Epithelial cell of esophagus (primary cell): ENCODE measurements at regions not wholly inside any gene's neighbourhood (a gene's known extent, or its start where the extent isn't known, plus 50 kb on each side); places are given as distances from the start of the nearest gene placed in this dataset.
"Not testable (repeated sequence)": the region's sequence is repeated elsewhere in the genome, so short reads cannot be mapped to it uniquely, and the experiment has no call there.

ENCODE experiments used
- DNase-seq: peaks from one replicate; pipeline ENCODE4 v3.0.0; 2010; ENCODE audit warnings: low read depth
- H3K4me3 ChIP-seq: 2 replicates; pipeline ENCODE4 v1.5.1; 2011; ENCODE audit warnings: mild to moderate bottlenecking, low read length, control low read depth
- TF ChIP-seq, protein P1 (sequence below): IDR thresholded peaks from 2 replicates; pipeline ENCODE4 v1.5.1; 2011; ENCODE audit warnings: low read depth, mild to moderate bottlenecking, low read length, control low read depth, inconsistent platforms; ENCODE audit not compliant: insufficient read depth; ENCODE audit errors: missing control alignments

DNA sequence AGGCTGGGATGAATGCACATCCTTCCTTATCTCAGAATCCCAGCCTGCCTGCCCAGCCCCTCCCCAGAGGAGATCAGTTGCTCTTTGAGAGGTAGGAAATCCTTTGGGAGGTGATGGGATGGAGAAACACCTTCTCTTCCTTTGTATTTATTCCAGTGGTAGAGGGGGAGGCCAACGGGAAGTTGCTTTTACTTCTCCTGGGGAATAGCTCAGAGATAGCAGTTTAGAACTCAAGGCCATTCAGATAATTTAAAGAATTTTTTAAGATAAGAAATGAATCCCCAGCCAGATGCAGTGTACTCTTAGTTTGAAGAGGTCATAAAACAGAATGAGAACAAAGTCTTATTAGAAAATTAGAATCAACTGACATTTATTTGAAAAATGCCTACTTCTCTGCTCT lies 67.4 kb upstream of the PPM1B start:
- no peak for DNase-seq
- H3K4me3 ChIP-seq: no peak overlapping the region
- TF ChIP-seq, protein P1, sequence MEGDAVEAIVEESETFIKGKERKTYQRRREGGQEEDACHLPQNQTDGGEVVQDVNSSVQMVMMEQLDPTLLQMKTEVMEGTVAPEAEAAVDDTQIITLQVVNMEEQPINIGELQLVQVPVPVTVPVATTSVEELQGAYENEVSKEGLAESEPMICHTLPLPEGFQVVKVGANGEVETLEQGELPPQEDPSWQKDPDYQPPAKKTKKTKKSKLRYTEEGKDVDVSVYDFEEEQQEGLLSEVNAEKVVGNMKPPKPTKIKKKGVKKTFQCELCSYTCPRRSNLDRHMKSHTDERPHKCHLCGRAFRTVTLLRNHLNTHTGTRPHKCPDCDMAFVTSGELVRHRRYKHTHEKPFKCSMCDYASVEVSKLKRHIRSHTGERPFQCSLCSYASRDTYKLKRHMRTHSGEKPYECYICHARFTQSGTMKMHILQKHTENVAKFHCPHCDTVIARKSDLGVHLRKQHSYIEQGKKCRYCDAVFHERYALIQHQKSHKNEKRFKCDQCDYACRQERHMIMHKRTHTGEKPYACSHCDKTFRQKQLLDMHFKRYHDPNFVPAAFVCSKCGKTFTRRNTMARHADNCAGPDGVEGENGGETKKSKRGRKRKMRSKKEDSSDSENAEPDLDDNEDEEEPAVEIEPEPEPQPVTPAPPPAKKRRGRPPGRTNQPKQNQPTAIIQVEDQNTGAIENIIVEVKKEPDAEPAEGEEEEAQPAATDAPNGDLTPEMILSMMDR: no peak

DNA sequence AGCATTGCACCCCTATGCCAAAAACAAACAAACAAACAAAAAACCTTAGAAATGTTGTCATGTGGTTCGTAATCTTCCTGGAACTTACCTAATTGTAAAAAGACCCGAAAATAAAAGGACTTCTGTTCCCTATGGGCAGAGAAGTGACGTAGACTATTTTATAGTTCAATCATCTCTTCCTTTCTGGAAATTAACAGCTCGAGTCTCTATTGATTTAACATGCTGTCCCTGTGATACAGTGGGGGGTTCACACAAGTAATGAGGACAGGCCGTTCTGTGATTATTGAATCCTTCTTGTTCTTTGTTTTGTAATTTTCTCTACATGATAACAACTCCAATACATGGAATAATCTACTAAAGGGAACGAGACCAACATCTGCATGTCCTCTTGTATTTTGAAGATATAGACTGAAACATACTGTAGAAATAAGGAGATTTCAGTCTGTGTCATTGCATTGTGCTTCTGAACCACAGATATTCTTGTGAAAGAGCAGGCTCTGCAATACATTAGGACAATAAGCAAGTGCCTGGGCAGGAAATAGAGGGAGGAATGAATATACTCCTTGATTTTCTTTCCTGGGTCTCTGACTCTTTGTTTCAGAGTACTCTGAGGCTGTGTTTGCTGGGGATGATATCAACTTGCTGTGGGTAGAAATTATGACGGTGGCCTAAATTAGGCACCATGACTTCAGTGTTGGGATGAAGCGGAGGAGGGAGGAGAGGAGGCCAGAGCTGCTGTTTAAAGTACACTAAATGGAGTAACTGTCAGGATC lies 65.7 kb upstream of the PPM1B start:
- DNase-seq: no peak
- no peak overlapping the region for H3K4me3 ChIP-seq
- TF ChIP-seq, protein P1: no peak

DNA sequence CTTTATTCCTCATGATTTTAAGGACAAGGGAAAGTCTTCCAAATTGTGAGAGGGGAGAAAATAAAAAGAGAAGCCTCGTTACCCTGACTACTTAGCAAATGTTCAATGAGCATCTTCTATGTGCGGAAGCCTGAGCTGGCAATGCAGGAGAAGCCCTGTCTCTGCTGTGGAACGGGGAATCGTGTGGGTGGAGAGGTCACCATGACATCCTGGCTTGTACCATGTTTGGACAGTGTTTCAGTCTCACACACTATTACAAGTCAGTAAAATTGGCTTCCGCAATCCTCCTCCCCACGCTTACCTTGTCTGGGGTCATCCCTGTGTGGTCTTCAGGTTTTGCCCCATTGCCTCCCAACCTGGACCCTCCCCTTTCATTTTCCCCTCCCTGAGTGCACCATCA lies 65.0 kb upstream of the PPM1B start:
- TF ChIP-seq, protein P1: no peak
- no peak overlapping the region for H3K4me3 ChIP-seq
- DNase-seq: no peak

DNA sequence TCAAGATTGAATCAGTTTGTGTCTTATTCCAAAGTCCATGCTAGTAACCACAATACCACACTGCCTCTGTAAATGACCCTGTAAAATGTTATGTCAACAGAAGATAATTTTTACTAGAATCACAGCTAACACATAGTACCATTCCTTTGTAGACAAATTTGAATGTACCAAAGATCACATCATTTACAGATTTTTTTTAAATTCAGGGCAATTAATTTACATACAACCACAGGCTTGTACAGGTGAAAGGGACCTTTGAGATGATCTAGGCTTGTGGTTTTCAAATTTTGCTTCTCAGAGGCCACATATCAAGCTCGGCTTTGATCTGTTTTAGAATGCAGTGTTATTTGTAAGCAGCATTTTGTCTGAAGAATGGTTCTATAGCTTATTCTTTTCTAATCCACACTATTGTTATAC lies 63.8 kb upstream of the PPM1B start:
- TF ChIP-seq, protein P1: no peak
- no peak overlapping the region for H3K4me3 ChIP-seq
- DNase-seq: no peak

DNA sequence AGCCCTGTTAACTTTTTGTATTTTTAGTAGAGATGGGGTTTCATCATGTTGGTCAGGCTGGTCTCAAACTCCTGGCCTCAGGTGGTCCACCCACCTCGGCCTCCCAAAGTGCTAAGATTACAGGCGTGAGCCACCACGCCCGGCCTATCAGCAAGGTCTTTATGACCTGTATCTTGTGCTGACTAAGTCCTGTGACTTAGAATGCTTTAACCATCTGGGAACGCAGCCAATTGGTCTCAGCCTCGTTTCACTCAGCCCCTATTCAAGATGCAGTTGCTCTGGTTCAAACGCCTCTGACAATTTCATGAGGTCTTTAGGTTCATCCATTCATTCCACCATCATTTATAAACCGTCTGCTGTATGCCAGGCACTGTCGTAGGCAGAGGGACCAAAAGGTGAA lies 62.2 kb upstream of the PPM1B start:
- not testable (repeated sequence) for DNase-seq, H3K4me3 ChIP-seq

DNA sequence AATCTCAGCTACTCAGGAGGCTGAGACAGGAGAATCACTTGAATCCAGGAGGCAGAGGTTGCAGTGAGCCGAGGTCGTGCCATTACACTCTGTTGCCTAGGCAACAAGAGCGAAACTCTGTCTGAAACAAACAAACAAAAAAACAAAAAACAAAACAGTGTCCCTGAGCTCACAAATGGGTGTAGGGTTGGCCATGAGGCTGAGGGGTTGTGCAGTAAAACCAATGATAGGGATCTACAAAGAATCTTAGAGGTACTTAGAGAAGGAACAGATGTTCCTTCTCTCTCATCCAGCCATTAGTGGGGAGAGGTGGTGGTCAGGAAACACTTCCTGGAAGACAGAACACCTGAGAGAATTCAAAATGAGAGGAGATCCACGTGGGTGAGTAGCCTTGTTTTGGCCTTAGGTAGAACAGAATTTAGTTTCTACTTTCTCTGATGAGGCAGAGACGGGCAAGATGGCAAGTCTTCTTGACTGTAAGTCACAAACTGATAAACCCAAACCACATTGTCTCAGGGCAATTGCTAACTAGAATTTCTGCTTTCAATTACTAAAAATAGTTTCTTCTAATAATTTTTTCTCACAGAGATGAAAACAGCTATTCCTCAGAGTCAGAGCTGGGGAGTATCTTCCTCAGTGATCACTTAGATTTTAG lies 61.5 kb upstream of the PPM1B start:
- TF ChIP-seq, protein P1: no peak
- no peak overlapping the region for H3K4me3 ChIP-seq
- DNase-seq: no peak

DNA sequence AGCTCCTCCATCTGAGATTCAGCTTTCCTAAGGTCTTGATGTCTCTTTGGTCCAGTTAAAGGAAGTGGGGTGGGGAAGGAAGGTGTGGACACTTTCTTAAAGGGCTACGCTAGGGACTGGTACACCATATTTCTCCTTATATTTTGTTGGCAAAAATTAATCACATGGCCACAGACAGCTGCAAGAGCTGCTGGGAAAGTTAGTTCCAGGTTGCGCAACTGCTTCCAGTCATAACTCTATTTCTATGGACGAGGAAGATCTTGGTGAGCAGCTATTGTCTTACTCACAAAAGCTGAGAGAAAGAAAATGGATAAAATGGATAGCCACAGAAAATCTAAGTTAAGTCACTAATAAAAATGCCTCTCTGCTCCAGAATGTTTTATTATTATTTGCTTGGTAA lies 60.7 kb upstream of the PPM1B start:
- DNase-seq: peak; percentile 42
- TF ChIP-seq, protein P1: no peak
- no peak overlapping the region for H3K4me3 ChIP-seq
